Left renal cortex interstitium (tissue), 4 donors: ENCODE measurements at regions not wholly inside any gene's neighbourhood (a gene's known extent, or its start where the extent isn't known, plus 50 kb on each side); places are given as distances from the start of the nearest gene placed in this dataset.
"Not testable (repeated sequence)": the region's sequence is repeated elsewhere in the genome, so short reads cannot be mapped to it uniquely, and the experiment has no call there.

ENCODE experiments used
- DNase-seq, 4 donors: peaks; one replicate each; pipeline ENCODE4 v3.0.0-alpha.2; 2013; ENCODE audit warnings: low read depth in 4 of 4, low spot score in 2 of 4, missing footprints in 1 of 4

DNA sequence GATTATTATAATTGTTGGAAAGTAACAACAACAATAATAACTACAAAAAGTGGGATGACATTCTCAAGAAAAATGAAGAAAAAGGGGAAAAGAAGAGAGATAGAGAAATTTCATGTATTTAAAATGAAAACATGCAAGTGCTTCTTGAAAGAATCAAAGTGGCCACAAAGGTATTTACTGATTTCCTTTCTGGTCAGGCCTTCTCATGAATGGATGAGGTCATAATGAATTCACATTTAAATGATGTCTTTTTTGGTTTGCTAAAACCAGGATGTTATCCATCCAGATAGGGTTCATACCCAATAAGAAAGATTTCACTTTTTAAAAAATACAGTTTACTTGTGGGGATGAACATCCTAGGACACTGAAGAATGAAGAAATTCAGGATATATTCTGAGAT is 446.4 kb upstream of the PTGER4 start:
- no peak for DNase-seq

DNA sequence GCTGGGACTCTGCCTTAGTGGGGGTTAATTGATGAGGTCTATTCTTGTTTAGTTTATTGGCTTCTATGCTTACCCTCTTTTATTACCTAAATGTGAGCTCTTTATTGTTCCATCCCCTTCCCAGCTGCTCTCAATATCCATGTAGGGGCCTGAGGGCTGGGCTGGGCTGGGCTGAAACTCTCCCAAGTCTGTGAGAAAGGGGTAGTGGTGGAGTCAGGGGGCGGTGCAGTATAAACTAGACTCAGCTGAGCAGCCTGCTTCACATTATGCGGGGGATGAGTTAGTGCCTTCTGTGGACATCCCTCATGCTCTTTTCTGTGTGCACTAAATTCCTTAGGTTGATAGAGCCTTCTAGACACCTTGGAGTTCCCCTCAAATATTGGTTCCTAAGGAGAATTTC is 451.8 kb upstream of the PTGER4 start:
- DNase-seq = no peak

DNA sequence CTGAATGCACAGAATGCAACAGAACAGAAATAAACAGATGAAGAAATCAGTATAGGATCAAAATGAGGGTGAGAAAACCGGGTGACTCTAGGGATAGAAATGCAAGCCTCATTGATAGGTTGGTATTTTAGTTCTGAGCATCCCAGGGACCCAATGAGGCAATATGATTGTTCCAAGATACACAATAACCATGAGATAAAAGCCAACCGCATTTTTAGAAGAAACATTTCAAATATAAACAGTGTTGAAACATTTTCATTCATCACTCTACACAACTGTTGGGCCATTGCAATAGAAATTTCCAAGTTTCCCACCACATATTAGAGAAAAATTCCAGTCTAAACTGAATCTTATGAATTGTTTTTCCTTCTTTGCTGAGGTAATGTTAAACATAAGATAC is 452.3 kb upstream of the PTGER4 start:
- no peak for DNase-seq

DNA sequence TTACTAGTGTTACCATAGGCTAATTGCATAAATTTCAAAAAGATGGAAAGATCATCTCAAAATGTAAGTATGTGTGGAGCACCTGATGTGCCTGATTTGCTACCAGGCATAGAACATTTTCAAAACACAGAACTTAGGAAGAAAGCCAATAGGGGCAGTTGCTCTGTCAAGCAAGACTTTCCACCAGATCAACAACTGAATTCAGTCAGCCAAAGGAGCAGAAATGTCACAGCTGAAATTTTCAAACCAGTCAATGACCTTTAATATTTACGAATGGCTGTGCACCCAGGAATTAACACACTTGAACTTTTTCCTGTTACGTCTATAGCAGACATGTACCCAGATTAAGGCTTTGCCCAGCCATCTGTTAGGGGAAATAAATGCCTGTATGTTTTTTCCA is 452.8 kb upstream of the PTGER4 start:
- no peak for DNase-seq

DNA sequence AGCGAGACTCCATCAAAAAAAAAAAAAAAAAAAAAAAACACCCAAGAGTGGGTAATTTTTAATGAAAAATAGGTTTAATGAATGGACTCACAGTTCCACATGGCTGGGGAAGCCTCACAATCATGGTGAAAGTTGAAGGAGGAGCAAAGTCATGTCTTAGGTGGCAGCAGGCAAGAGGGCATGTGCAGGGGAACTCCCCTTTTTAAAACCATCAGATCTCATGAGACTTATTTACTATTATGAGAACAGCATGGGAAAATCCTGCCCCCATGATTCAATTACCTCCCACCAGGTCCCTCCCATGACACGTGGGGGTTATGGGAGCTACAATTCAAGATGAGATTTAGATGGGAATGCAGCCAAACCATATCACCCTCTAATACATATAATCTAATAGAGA is 454.6 kb upstream of the PTGER4 start:
- not testable (repeated sequence) for DNase-seq

DNA sequence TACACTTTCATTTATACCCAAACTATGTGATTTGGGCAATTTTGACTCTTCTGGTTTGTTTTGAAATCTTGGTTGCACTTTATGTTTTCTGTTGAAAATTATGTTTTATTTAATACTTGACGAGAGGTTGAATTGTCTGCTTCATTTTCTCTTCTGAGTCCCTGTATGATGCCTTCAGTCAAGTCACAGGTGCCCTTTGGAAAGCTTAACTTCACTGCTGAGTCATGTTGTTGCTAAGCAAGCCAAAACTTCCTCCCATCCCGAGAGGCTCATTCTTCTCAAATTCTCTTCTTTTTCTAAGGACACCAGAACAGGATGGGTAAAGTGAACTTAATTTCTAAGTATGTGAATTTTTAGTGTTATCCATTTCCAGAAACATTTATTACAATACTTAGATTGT is 455.3 kb upstream of the PTGER4 start:
- no peak for DNase-seq

DNA sequence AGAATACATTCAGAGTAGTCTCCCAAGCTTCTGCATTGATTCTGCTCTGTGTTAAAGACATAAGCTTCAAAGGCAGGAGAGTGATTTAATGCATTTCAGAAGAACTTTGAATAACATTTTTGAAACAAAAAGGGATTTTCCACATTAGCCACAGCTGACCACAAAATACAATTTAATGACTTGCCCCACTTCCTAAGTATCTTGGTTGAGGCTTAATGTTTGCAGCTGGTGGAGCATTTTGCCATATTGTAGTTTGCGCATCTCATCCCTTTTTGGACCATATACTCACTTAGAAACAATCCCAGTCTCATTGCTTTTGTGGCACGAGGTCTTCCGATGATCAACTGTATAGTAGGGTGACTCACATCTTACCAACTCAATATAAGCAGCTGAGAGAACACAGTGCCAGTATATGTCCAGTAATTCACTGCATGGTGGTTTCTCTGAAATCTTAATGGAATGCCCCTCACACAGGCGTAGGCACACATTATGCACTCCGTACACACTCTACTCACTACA is 455.8 kb upstream of the PTGER4 start:
- DNase-seq = no peak

DNA sequence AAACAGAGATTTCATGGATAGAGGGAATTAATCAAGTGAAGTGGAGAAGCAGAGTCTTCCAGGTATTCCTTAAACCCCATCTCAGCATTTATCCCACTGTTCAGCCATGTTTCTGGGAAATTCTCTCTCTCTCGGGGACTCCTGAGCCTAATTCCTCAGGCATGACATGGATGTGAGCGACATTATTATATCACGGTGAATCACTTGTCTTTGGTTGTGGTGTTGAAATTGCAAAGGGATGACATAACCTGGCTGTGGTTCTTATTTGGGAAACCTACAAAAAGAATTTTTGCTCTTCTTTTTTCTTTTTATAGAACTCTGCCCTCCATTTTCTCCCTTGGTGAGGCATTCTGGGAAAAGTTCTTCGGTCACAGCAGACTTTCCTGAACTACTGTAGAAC is 457.9 kb upstream of the PTGER4 start:
- no peak for DNase-seq

DNA sequence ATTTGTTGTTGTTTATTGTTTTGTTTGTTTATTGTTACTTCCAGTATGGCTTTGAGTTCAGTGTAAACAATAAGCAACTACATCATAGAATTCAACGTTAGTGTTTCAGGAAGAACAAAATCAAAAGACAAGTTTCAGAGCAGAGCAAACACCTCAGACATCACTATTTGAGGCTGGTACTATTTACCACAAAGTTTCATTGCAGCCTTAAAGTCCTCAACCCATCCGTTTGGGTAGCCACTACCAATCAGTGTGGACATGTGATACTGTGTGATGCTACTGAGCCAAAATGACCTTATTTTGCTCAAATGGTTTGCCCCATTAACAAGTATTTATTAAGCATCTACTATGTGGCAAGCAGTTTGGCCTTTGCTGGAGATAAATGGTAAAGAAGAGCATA is 458.5 kb upstream of the PTGER4 start:
- DNase-seq = no peak

DNA sequence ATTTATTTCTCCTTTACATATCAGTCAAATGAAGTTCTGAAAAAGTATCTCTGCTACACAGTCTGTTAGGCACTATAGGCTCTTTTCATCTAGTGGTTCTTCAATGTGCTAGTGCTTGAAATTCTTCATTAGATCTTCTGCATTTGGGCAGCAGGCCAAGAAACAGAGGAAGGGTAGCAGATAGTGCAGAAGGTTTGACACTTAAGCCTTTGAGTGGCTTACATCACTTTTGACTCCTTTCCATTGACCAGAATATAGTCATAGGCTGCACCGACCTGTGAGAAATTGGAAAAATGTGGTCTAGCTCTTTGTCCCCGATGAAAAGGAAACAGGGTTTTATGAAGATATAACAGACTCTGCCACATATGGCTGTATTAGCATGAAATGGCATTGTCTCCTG is 459.5 kb upstream of the PTGER4 start:
- DNase-seq = no peak

DNA sequence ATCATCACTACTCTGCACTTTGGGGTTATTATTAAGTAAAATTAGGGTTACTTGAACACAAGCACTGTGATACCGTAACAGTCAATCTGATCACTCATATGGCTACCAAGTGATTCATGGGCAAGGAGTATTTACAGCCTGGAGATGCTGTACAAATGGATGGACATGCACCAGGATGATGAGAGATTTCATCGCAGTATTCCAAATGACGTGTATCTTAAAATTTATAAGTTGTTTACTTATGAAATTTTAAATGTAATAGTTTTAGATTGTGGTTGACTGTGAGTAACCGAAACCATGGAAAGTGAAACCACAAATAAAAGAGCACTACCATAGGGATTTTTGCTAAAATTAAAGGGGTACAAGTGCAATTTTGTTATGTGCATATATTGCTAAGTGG is 462.2 kb upstream of the PTGER4 start:
- no peak for DNase-seq

DNA sequence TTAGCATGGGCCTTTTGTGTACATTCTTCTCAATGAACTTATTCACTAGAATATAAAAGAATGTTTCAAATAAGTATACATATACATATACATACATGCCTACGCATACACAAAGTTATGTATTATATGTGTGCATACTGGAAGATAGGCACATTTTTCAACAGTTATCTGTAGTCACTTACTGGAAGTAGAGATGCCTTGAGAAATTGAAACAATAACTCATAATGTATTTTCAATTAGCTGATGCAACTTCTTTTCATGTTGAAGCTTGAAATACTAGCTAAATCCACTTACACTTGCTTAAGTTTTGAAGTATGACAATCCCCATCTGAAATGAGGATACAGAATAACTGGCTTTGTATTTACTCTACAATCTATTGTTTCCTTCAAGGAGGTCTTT is 469.0 kb upstream of the PTGER4 start:
- DNase-seq = no peak

DNA sequence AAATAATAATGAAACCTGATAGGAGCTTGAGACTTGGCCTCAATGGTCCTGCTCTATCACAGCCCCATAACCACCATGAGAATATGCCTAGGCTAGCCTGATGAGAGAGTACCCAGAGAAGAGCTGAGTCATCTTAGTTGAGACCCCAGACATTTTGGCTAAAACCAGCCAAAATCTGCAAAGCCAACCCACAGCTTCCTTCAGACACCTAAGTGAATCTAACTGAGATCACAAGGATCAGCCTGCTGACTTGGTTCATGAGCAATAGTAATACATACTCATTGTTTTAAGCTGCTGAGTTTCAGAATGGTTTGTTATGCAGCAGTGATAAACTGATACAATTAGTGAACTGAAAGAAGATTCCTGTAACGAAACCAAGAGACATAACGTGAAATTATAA is 473.7 kb upstream of the PTGER4 start:
- no peak for DNase-seq

DNA sequence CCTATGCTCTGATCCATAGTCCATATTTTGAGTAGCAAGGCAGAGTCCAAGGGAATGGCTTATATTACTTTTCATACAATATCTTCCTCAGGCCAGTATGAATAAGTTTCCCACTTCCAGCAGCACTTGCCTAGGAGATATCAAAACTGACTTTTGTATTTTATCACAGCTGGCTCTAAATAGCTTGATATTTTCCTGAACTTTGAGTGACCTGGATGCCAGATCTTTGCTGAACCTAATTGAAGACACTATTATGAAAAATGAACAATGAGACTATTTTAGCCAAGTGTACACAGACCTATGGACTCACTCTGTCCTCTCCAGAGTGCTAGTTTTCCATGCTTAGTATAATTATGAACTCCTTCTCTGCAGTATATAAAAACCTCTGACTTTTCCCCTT is 475.6 kb upstream of the PTGER4 start:
- DNase-seq = no peak

DNA sequence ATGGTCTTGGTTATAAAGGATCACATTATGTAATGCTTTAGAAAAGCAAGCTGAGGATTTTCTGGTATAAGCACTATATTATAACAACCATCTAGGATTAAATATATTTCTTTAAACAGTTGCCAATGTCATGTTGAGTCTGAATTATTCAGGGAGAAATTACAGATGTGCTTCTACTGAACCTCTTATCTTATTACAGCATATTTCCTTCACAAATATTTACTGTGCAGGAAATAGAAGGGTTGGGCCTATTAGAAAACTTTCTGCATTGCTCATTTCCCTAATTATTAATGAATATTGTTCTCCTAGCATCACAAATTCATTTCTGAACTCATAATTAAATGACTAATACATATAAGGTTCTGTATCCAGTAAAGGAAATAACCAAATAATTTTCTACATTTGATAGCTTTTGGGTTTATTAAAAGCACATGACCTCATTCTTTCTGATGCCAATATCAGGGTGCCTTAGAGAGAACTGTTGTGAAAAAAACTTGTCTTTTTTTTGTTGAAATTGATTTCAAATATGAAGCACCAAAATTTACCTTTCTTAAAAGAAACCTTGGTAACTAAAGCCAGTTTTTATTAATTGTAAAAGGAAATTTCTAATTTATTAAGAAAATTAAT is 476.8 kb upstream of the PTGER4 start:
- no peak for DNase-seq

DNA sequence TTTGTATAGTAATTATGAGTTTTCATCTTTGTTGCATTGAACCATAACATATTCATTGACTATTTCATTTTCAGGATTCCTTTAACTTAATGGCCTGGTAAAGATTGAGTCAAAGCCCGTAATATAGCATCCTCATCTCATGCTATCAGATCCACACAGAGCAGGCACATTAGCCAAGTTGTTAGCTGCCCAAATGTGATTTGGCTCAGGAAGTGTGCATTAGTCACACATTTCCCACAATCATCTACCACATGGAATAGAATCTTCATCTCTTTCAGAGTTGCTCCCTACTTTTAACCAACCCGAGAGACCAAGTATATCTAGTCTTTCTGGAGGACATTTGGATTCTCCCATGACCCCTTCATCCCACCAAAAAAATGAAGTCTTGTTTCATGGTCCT is 481.0 kb upstream of the PTGER4 start:
- DNase-seq = no peak

DNA sequence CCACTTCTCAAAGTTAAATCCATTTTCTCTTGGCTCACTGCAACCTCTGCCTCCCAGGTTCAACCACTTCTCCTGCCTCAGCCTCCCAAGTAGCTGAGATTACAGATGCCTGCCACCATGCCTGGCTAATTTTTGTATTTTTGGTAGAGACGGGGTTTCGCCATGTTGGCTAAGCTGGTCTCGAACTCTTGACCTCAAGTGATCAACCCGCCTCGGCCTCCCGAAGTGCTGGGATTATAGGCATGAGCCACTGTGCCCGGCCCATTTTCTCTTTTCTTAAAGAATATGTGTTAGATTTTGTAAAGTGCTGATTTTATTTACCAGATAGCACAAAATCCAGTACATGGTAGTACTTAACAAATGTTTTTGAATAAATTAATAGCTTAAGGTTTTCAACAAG is 484.1 kb upstream of the PTGER4 start:
- not testable (repeated sequence) for DNase-seq

DNA sequence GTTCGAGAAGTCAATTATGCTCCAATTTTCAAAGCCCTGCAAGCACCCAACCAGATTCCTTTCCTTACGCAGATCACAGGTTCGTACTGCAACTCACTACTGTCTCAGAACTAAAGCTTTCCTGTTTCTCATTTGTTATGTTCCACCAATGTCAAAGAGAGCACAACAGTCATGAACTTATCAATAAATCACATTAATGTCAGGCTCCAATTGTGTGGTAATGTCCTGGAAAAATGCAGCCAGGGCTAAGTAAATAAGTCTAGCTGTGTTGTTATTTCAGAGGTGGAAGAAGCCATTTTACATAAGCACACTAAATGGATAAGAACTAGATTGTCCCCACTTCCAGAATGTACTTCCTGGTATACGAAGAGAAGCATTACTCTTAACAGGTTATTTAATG is 488.6 kb upstream of the PTGER4 start:
- no peak for DNase-seq

DNA sequence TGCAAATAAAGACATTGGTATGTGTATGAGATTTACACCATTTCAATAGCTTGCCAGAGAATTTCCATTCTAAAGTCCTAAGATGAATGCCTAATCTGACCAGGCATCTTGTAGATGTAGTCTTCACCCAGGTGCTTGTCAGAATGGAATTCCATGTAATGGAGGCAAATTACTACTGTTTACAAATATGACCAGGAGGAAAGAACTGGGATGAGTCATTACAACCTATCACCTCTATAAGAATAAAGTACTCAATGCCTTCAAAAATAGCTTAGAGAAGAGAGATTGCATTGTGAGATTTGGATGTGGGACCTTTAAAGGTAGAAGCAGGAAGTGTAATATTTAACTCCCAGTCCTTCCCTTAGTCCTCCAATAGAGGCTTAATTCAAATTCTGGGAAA is 507.0 kb upstream of the PTGER4 start:
- no peak for DNase-seq

DNA sequence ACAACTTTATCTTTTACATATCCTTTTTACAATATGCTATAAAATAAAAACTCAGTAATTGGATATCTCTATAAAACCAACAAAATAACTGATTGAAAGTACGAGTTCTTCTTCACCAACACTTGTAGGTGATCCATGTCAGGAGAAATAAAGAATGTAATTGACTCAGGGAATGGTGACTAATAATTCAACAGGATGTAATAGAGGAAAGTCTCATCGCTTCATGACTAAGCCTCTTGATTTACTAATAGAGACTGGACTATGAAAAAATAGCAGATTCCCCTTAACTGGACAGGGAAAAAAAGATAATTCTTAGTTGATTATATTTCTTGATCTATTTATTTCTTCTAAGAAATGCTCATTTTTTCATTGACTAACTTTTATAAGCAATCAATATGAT is 507.7 kb upstream of the PTGER4 start:
- DNase-seq = no peak

DNA sequence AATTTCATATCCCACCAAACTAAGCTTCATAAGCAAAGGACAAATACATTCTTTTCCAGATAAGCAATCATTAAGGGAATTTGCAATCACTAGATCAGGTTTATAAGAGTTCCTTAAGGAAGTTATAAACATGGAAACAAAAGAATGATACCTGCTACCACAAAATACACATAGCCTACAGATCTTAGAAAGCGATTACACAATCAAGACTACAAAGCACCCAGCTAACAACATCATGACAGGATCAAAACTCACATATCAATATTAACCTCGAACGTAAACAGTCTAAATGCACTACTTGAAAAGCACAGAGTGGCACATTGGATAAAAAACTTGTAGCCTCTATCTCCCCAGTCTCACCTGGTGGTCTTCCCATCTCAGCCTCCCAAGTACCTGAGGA is 512.4 kb upstream of the PTGER4 start:
- DNase-seq = no peak

DNA sequence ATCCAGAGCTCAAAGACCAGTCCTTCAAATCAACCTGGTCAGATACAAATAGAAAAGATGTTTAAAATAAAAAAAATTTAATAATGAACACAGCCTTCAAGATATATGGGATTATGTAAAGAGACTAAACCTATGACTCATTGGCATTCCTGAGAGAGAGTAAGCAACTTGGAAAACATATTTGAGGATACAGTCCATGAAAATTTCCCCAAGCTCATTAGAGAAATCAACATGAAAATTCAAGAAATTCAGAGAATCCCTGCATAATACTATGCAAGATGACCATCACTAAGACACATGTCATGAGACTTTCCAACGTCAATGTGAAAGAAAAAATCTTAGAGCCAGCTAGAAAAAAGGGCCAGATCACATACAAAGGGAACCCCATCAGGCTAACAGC is 512.9 kb upstream of the PTGER4 start:
- DNase-seq = no peak
